Fibroblast of skin of right biceps (primary cell): ENCODE measurements at regions not wholly inside any gene's neighbourhood (a gene's known extent, or its start where the extent isn't known, plus 50 kb on each side); places are given as distances from the start of the nearest gene placed in this dataset.
"Not testable (repeated sequence)": the region's sequence is repeated elsewhere in the genome, so short reads cannot be mapped to it uniquely, and the experiment has no call there.

Experiments
- DNase-seq: peaks from one replicate; pipeline ENCODE4 v3.0.0-alpha.2; 2013

GRCh38 chrX:67288156-67288555, 255.7 kb upstream of the AR start:
- no peak for DNase-seq

GRCh38 chrX:67289055-67289499, 254.7 kb upstream of the AR start:
- no peak for DNase-seq

GRCh38 chrX:67290489-67291220, 253.2 kb upstream of the AR start:
- DNase-seq = no peak

GRCh38 chrX:67295924-67296323, 247.9 kb upstream of the AR start:
- no peak for DNase-seq

- DNase-seq = no peak
Observed at GRCh38 chrX:67296395-67296794, 247.4 kb upstream of the AR start.

GRCh38 chrX:67317725-67318124, 226.1 kb upstream of the AR start:
- DNase-seq = no peak

GRCh38 chrX:67328476-67328875, 215.3 kb upstream of the AR start:
- DNase-seq = no peak

GRCh38 chrX:67334323-67334722, 209.5 kb upstream of the AR start:
- DNase-seq = no peak

- DNase-seq = no peak
Observed at GRCh38 chrX:67338262-67338661, 205.6 kb upstream of the AR start.

- no peak for DNase-seq
Observed at GRCh38 chrX:67342138-67342537, 201.7 kb upstream of the AR start.

- no peak for DNase-seq
Observed at GRCh38 chrX:67346225-67346624, 197.6 kb upstream of the AR start.

- DNase-seq = no peak
Observed at GRCh38 chrX:67346667-67347066, 197.2 kb upstream of the AR start.

- no peak for DNase-seq
Observed at GRCh38 chrX:67347145-67347544, 196.7 kb upstream of the AR start.

- DNase-seq = no peak
Observed at GRCh38 chrX:67351411-67351810, 192.4 kb upstream of the AR start.

GRCh38 chrX:67353651-67354370, 190.0 kb upstream of the AR start:
- peak; percentile 1 for DNase-seq

- DNase-seq = not testable (repeated sequence)
Observed at GRCh38 chrX:67361267-67361666, 182.6 kb upstream of the AR start.

GRCh38 chrX:67384403-67384802, 159.4 kb upstream of the AR start:
- no peak for DNase-seq

GRCh38 chrX:67408423-67409079, 135.3 kb upstream of the AR start:
- no peak for DNase-seq

GRCh38 chrX:67415937-67416336, 127.9 kb upstream of the AR start:
- no peak for DNase-seq

- DNase-seq = no peak
Observed at GRCh38 chrX:67426946-67427345, 116.9 kb upstream of the AR start.

GRCh38 chrX:67435536-67435935, 108.3 kb upstream of the AR start:
- no peak for DNase-seq

- no peak for DNase-seq
Observed at GRCh38 chrX:67436867-67437266, 107.0 kb upstream of the AR start.

GRCh38 chrX:67437821-67438220, 106.0 kb upstream of the AR start:
- DNase-seq = no peak

- not testable (repeated sequence) for DNase-seq
Observed at GRCh38 chrX:67475259-67475658, 68.6 kb upstream of the AR start.
